SH-SY5Y (cell line): ENCODE measurements at regions not wholly inside any gene's neighbourhood (a gene's known extent, or its start where the extent isn't known, plus 50 kb on each side); places are given as distances from the start of the nearest gene placed in this dataset.

Experiments
- GATA2 ChIP-seq: IDR thresholded peaks from 2 replicates; pipeline ENCODE4 v1.6.1; 2011; ENCODE audit warnings: mild to moderate bottlenecking, low read depth, low read length
- GATA3 ChIP-seq: IDR thresholded peaks from 2 replicates; pipeline ENCODE4 v1.6.1; 2011; ENCODE audit warnings: low read depth, mild to moderate bottlenecking, low read length, moderate library complexity

GRCh38 chr12:94012590-94012989, 135.8 kb upstream of the PLXNC1 start:
- TF ChIP-seq GATA3 (no peak), GATA2 (no peak)
